ENCODE measurements at regions not wholly inside any gene's neighbourhood (a gene's known extent, or its start where the extent isn't known, plus 50 kb on each side); places are given as distances from the start of the nearest gene placed in this dataset.

DNA sequence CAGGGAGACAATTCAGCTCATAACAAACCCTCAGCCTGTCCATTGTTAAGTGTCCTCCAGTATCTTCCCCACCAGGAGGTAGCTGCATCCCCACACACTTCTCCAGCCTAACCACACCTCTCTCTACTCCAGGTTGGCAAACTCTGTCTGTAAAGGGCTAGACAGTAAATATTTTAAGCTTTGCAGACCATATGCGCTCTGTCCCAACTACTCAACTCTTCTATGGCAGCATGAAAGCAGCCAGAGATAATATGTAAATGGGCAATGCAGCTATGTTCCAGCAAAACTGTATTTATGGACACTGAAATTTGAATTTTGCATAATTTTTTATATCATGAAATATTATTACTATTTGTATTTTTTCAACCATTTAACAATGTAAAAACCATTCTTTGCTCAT lies 230.4 kb upstream of the STT3B start:
- H3K9ac ChIP-seq (ENCODE audit: low read depth in 2 of 2, low read length in 2 of 2), result no peak overlapping the region
- intact Hi-C loops (cut with DNase I), result no loop called here
- H3K27ac ChIP-seq, result no peak overlapping the region
- no peaks in the 10 kb centered on the region for H3K9me3 ChIP-seq
- no peak for DNase-seq
- no peak for TF ChIP-seq CTCF (IDR thresholded peaks at IDR 0.05)
- no peaks in the 10 kb centered on the region for H3K36me3 ChIP-seq
- no peak overlapping the region for H3K4me3 ChIP-seq
- H3K27me3 ChIP-seq, result no peaks in the 10 kb centered on the region
- H3K4me1 ChIP-seq, result no peaks in the 10 kb centered on the region

DNA sequence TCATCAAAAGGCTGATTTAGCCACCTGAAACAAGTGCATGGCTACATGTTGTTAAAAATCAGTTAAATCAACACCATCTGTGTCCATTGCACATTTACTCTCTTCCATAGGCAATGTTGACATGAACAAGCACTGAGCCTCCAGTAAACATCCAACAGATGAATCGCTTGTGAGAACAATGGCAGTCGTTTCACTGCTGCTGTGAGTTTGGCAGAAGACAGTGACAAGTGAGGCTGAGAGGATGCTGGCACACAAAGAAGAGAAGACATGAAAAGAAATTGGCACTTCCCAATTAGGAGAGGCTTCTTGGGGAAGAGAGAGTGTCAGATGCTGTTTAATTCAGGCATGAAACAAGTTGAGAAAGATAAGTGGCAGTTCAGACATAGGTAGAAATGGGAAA lies 227.4 kb upstream of the STT3B start:
- DNase-seq, result no peak
- Histone ChIP-seq H3K9ac (ENCODE audit: low read depth in 2 of 2, low read length in 2 of 2) (no peak overlapping the region), H3K27ac (no peak overlapping the region)

DNA sequence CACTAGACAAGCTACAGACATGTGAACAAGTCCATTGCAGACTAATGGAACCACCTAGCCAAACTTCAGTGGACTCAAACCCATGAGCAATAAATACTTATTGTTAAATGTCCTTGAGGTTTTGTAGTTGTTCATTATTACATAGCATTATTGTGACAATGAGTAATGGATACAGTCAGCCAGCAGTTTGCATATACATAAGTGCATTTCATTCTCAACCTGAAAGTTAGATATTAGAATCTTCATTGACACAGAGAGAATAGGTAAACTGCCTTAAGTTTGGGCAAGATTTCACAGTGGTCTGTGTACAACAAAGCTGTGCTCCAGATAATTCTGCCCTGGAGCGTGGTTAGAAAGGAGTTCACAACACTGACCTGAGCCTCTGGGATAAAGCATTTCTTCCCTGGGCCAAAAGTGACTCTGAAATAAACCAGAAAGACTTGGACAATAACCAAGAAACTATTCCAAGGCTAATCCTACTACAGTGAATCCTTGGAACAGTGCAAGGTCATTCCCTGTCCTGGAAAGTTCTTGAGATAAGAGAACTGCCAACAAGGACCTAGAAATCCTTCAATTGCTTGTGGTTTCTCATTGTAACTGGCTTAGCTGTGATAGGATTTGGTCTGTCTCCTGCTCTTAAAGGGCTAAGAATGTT lies 225.5 kb upstream of the STT3B start:
- no peak for TF ChIP-seq CTCF (IDR thresholded peaks at IDR 0.05)
- intact Hi-C loops (cut with DNase I), result no loop called here
- no peaks in the 10 kb centered on the region for H3K4me1 ChIP-seq

More for the DNA sequence above, 227.4 kb upstream of the STT3B start:
- Histone ChIP-seq H3K9me3 (no peaks in the 10 kb centered on the region), H3K27me3 (no peaks in the 10 kb centered on the region), H3K4me3 (no peak overlapping the region), H3K4me1 (no peaks in the 10 kb centered on the region), H3K36me3 (no peaks in the 10 kb centered on the region)
- TF ChIP-seq CTCF (IDR thresholded peaks at IDR 0.05), result no peak
- intact Hi-C loops (cut with DNase I), result no loop called here

DNA sequence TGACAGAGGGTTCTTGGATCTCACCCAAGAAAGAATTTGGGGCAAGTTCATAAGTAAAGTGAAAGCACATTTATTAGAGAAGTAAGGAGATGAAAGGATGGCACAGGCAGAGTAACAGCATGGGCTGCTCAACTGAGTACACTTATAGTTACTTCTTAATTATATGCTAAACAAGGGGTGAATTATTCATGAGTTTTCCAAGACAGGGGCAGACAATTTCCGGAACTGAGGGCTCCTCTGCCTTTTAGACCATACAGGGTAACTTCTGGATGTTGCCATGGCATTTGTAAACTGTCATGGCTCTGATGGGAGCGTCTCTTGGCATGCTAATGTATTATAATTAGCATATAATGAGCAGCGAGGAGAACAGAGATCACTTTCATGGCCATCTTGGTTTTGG lies 221.2 kb upstream of the STT3B start:
- H3K4me1 ChIP-seq, result no peaks in the 10 kb centered on the region
- DNase-seq, result no peak
- intact Hi-C loops (cut with DNase I), result no loop called here

More for the DNA sequence above, 225.5 kb upstream of the STT3B start:
- no peaks in the 10 kb centered on the region for H3K9me3 ChIP-seq
- no peak overlapping the region for H3K9ac ChIP-seq (ENCODE audit: low read depth in 2 of 2, low read length in 2 of 2)
- H3K27ac ChIP-seq, result no peak overlapping the region
- no peaks in the 10 kb centered on the region for H3K27me3 ChIP-seq
- no peak overlapping the region for H3K4me3 ChIP-seq
- no peaks in the 10 kb centered on the region for H3K36me3 ChIP-seq
- DNase-seq, result no peak

GRCh38 chr3:31312400-31312799 lies 220.3 kb upstream of the STT3B start:
- no peaks in the 10 kb centered on the region for H3K9me3 ChIP-seq

More for the DNA sequence above, 221.2 kb upstream of the STT3B start:
- TF ChIP-seq CTCF (IDR thresholded peaks at IDR 0.05), result no peak
- Histone ChIP-seq H3K9me3 (no peaks in the 10 kb centered on the region), H3K36me3 (no peaks in the 10 kb centered on the region), H3K27ac (no peak overlapping the region), H3K4me3 (no peak overlapping the region), H3K9ac (ENCODE audit: low read depth in 2 of 2, low read length in 2 of 2) (no peak overlapping the region), H3K27me3 (no peaks in the 10 kb centered on the region)

More at GRCh38 chr3:31312400-31312799, 220.3 kb upstream of the STT3B start:
- no peak for TF ChIP-seq CTCF (IDR thresholded peaks at IDR 0.05)
- DNase-seq, result no peak
- no peak overlapping the region for H3K9ac ChIP-seq (ENCODE audit: low read depth in 2 of 2, low read length in 2 of 2)
- intact Hi-C loops (cut with DNase I), result no loop called here
- H3K4me3 ChIP-seq, result no peak overlapping the region
- no peaks in the 10 kb centered on the region for H3K36me3 ChIP-seq
- H3K27ac ChIP-seq, result no peak overlapping the region
- H3K27me3 ChIP-seq, result no peaks in the 10 kb centered on the region
- no peaks in the 10 kb centered on the region for H3K4me1 ChIP-seq
